IMR-90 (cell line): ENCODE measurements at regions not wholly inside any gene's neighbourhood (a gene's known extent, or its start where the extent isn't known, plus 50 kb on each side); places are given as distances from the start of the nearest gene placed in this dataset.

Experiments used
- BHLHE40 ChIP-seq: fragments of 150-350 bp; IDR thresholded peaks from 2 replicates; pipeline ENCODE4 v1.6.1; 2016; ENCODE audit warnings: mild to moderate bottlenecking, low read depth, low read length
- FOS ChIP-seq: fragments of 150-350 bp; IDR thresholded peaks from 2 replicates; pipeline ENCODE4 v1.6.1; 2016; ENCODE audit warnings: low read depth, low read length
- POLR2A ChIP-seq: IDR thresholded peaks from 2 replicates; pipeline ENCODE4 v1.6.1; 2012; ENCODE audit warnings: mild to moderate bottlenecking, low read depth, low read length
- RCOR1 ChIP-seq: IDR thresholded peaks from 2 replicates; pipeline ENCODE4 v1.6.1; 2012; ENCODE audit warnings: mild to moderate bottlenecking, low read length, improper control_type of control experiment; ENCODE audit not compliant: insufficient replicate concordance
- RFX5 ChIP-seq: IDR thresholded peaks from 2 replicates; pipeline ENCODE4 v1.8.0; 2012; ENCODE audit warnings: low read depth, mild to moderate bottlenecking, low read length, moderate library complexity
- TF ChIP-seq, protein P1 (sequence below): conservative IDR thresholded peaks from 2 replicates; pipeline ENCODE4 v1.5.1; 2012; ENCODE audit warnings: mild to moderate bottlenecking, low read depth, low read length, improper control_type of control experiment

DNA sequence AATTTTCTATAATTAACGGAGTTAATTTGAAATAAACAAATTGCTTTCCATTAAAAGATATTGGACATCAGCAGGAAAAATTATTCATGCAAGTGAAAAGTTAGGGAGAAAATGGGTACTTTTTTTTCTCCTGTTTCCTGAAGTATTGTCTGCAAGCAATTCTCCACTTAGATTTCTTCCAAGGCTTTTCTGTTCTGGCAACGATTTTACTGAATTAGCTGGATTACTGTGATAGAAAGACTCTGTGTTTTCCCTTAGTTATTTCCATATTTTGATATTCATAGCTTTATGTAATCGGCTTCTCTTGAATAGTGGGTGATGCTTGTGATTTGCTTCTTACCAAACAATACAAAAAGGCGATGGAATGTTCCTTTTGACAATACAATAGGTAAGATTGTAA is 1333.9 kb downstream of the AMY1C start:
- TF ChIP-seq FOS: no peak
- TF ChIP-seq, protein P1, sequence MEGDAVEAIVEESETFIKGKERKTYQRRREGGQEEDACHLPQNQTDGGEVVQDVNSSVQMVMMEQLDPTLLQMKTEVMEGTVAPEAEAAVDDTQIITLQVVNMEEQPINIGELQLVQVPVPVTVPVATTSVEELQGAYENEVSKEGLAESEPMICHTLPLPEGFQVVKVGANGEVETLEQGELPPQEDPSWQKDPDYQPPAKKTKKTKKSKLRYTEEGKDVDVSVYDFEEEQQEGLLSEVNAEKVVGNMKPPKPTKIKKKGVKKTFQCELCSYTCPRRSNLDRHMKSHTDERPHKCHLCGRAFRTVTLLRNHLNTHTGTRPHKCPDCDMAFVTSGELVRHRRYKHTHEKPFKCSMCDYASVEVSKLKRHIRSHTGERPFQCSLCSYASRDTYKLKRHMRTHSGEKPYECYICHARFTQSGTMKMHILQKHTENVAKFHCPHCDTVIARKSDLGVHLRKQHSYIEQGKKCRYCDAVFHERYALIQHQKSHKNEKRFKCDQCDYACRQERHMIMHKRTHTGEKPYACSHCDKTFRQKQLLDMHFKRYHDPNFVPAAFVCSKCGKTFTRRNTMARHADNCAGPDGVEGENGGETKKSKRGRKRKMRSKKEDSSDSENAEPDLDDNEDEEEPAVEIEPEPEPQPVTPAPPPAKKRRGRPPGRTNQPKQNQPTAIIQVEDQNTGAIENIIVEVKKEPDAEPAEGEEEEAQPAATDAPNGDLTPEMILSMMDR: no peak
- TF ChIP-seq RFX5: no peak
- no peak for TF ChIP-seq BHLHE40
- no peak for TF ChIP-seq POLR2A
- no peak for TF ChIP-seq RCOR1
